GM18505 (cell line): ENCODE measurements at regions not wholly inside any gene's neighbourhood (a gene's known extent, or its start where the extent isn't known, plus 50 kb on each side); places are given as distances from the start of the nearest gene placed in this dataset.

Experiments
- ATAC-seq: cut with Tn5 transposase; IDR thresholded peaks from one replicate; pipeline ENCODE4 v1.9.1; 2021; ENCODE audit not compliant: unreplicated experiment
- POLR2A ChIP-seq: IDR thresholded peaks from 4 replicates; pipeline ENCODE4 v1.6.1; 2011; ENCODE audit warnings: borderline replicate concordance; ENCODE audit not compliant: insufficient read depth, insufficient read length; ENCODE audit errors: extremely low read depth

- TF ChIP-seq POLR2A, result no peak
- no peak for ATAC-seq
Measured at GRCh38 chr3:102733791-102734563, 299.2 kb downstream of the ZPLD1 start.

GRCh38 chr3:102735311-102735710 is 300.5 kb downstream of the ZPLD1 start:
- TF ChIP-seq POLR2A, result no peak
- ATAC-seq, result no peak

GRCh38 chr3:102736288-102736974 is 301.6 kb downstream of the ZPLD1 start:
- TF ChIP-seq POLR2A, result no peak
- no peak for ATAC-seq

- no peak for TF ChIP-seq POLR2A
- no peak for ATAC-seq
Measured at GRCh38 chr3:102736975-102737304, 302.1 kb downstream of the ZPLD1 start.

- no peak for TF ChIP-seq POLR2A
- ATAC-seq, result no peak
Measured at GRCh38 chr3:102737353-102737752, 302.5 kb downstream of the ZPLD1 start.

- TF ChIP-seq POLR2A, result no peak
- ATAC-seq, result no peak
Measured at GRCh38 chr3:102741105-102741504, 306.3 kb downstream of the ZPLD1 start.

- ATAC-seq, result no peak
- no peak for TF ChIP-seq POLR2A
Measured at GRCh38 chr3:102741694-102742093, 306.9 kb downstream of the ZPLD1 start.

- TF ChIP-seq POLR2A, result no peak
- ATAC-seq, result no peak
Measured at GRCh38 chr3:102745881-102746280, 311.1 kb downstream of the ZPLD1 start.

GRCh38 chr3:102747611-102748010 is 312.8 kb downstream of the ZPLD1 start:
- TF ChIP-seq POLR2A, result no peak
- ATAC-seq, result no peak

- no peak for TF ChIP-seq POLR2A
- ATAC-seq, result no peak
Measured at GRCh38 chr3:102748646-102749045, 313.8 kb downstream of the ZPLD1 start.

- TF ChIP-seq POLR2A, result no peak
- no peak for ATAC-seq
Measured at GRCh38 chr3:102750322-102750721, 315.5 kb downstream of the ZPLD1 start.

- ATAC-seq, result no peak
- TF ChIP-seq POLR2A, result no peak
Measured at GRCh38 chr3:102753901-102754300, 319.1 kb downstream of the ZPLD1 start.

- ATAC-seq, result no peak
- TF ChIP-seq POLR2A, result no peak
Measured at GRCh38 chr3:102756706-102757105, 321.9 kb downstream of the ZPLD1 start.

- TF ChIP-seq POLR2A, result no peak
- ATAC-seq, result no peak
Measured at GRCh38 chr3:102757950-102758349, 323.1 kb downstream of the ZPLD1 start.
